Vagina (tissue), 2 donors: ENCODE measurements at regions not wholly inside any gene's neighbourhood (a gene's known extent, or its start where the extent isn't known, plus 50 kb on each side); places are given as distances from the start of the nearest gene placed in this dataset.

Source experiments
- DNase-seq, 2 donors: peaks; one replicate each; pipeline ENCODE4 v3.0.0-alpha.2; 2017; ENCODE audit errors: extremely low spot score in 2 of 2
- H3K27ac ChIP-seq: fragments of 200-600 bp; sonication (generic); one replicate; pipeline ENCODE4 v1.5.1; 2019
- H3K27me3 ChIP-seq: fragments of 200-600 bp; sonication (generic); one replicate; pipeline ENCODE4 v1.5.1; 2019
- H3K36me3 ChIP-seq, 2 donors: fragments of 200-600 bp; sonication (generic); one replicate each; pipeline ENCODE4 v1.5.1; 2017 to 2019
- H3K4me1 ChIP-seq: fragments of 200-600 bp; sonication (generic); one replicate; pipeline ENCODE4 v1.5.1; 2019
- H3K4me3 ChIP-seq, 2 donors: fragments of 200-600 bp; sonication (generic); 1 replicate in 1 of 2; 2 replicates in 1 of 2; pipeline ENCODE4 v1.5.1; 2016 to 2019
- H3K9me3 ChIP-seq: fragments of 200-600 bp; sonication (generic); one replicate; pipeline ENCODE4 v1.5.1; 2019
- CTCF ChIP-seq, 3 experiments: fragments of 450-650 bp in 2 of 3; fragments of 200-600 bp in 1 of 3; sonication (generic) in 1 of 3; IDR thresholded peaks; one replicate each; pipeline ENCODE4 v1.5.1; 2017 to 2019; ENCODE audit warnings: antibody characterized with exemption in 3 of 3, mild to moderate bottlenecking in 2 of 3, moderate library complexity in 2 of 3
- POLR2A ChIP-seq, 2 donors: fragments of 450-650 bp; IDR thresholded peaks; one replicate each; pipeline ENCODE4 v1.6.1; 2017; ENCODE audit warnings: antibody characterized with exemption in 2 of 2, mild to moderate bottlenecking in 2 of 2, moderate library complexity in 2 of 2
- POLR2AphosphoS5 ChIP-seq, 2 donors: sonication (generic); formaldehyde crosslinking; IDR thresholded peaks; one replicate each; pipeline ENCODE4 v1.9.0; 2017; ENCODE audit warnings: antibody characterized with exemption in 2 of 2, mild to moderate bottlenecking in 2 of 2, low read depth in 1 of 2; ENCODE audit not compliant: insufficient read depth in 1 of 2
- intact Hi-C: fragments of 100-400 bp; cut with DNase I; formaldehyde crosslinking; loops from one replicate; pipeline ENCODE4 v1.15.1; 2023

GRCh38 chr2:156703642-156704041 is 267.5 kb downstream of the GPD2 start:
- Histone ChIP-seq H3K27me3 (no peaks in the 10 kb centered on the region), H3K4me1 (peaks cover 21% of the 10 kb centered on the region), H3K9me3 (no peaks in the 10 kb centered on the region), H3K27ac (no peak overlapping the region), H3K4me3 (no peak overlapping the region), H3K36me3 (no peaks in the 10 kb centered on the region)
- intact Hi-C loops, result loop anchor here (5.0 kb wide), 1 partner anchor 371 kb away; the partner anchor contains the start of gene NR4A2
- TF ChIP-seq POLR2AphosphoS5 (IDR thresholded peaks at IDR 0.05; ENCODE audit: insufficient read depth in 1 of 2, low read depth in 1 of 2) (no peak), POLR2A (IDR thresholded peaks at IDR 0.05) (no peak), CTCF (IDR thresholded peaks at IDR 0.05) (no peak)
- no peak for DNase-seq

- DNase-seq, result no peak
- TF ChIP-seq CTCF (IDR thresholded peaks at IDR 0.05), result no peak
- TF ChIP-seq POLR2AphosphoS5 (IDR thresholded peaks at IDR 0.05; ENCODE audit: insufficient read depth in 1 of 2, low read depth in 1 of 2), result no peak
- TF ChIP-seq POLR2A (IDR thresholded peaks at IDR 0.05), result no peak
- no peak overlapping the region for H3K27ac ChIP-seq
Measured at GRCh38 chr2:156704132-156704531, 268.0 kb downstream of the GPD2 start.

GRCh38 chr2:156704617-156705016 is 268.4 kb downstream of the GPD2 start:
- Histone ChIP-seq H3K4me3 (no peak overlapping the region), H3K4me1 (peaks cover 21% of the 10 kb centered on the region), H3K27ac (no peak overlapping the region), H3K27me3 (no peaks in the 10 kb centered on the region), H3K36me3 (no peaks in the 10 kb centered on the region), H3K9me3 (no peaks in the 10 kb centered on the region)
- DNase-seq, result no peak
- TF ChIP-seq POLR2AphosphoS5 (IDR thresholded peaks at IDR 0.05; ENCODE audit: insufficient read depth in 1 of 2, low read depth in 1 of 2), result no peak
- TF ChIP-seq CTCF (IDR thresholded peaks at IDR 0.05), result no peak
- no peak for TF ChIP-seq POLR2A (IDR thresholded peaks at IDR 0.05)
- intact Hi-C loops, result loop anchor here (5.0 kb wide), 1 partner anchor 372 kb away; the partner anchor contains the start of gene NR4A2

More at GRCh38 chr2:156704132-156704531, 268.0 kb downstream of the GPD2 start:
- H3K9me3 ChIP-seq, result no peaks in the 10 kb centered on the region
- peaks cover 21% of the 10 kb centered on the region for H3K4me1 ChIP-seq
- intact Hi-C loops, result loop anchor here (5.0 kb wide), 1 partner anchor 372 kb away; the partner anchor contains the start of gene NR4A2
- H3K4me3 ChIP-seq, result no peak overlapping the region
- no peaks in the 10 kb centered on the region for H3K36me3 ChIP-seq
- no peaks in the 10 kb centered on the region for H3K27me3 ChIP-seq

GRCh38 chr2:156706576-156706975 is 270.4 kb downstream of the GPD2 start:
- H3K9me3 ChIP-seq, result no peaks in the 10 kb centered on the region
- DNase-seq, result no peak
- H3K36me3 ChIP-seq, result no peaks in the 10 kb centered on the region
- TF ChIP-seq POLR2A (IDR thresholded peaks at IDR 0.05) (no peak), POLR2AphosphoS5 (IDR thresholded peaks at IDR 0.05; ENCODE audit: insufficient read depth in 1 of 2, low read depth in 1 of 2) (no peak), CTCF (IDR thresholded peaks at IDR 0.05) (no peak)
- no peak overlapping the region for H3K4me3 ChIP-seq
- intact Hi-C loops, result no loop called here
- no peaks in the 10 kb centered on the region for H3K27me3 ChIP-seq
- H3K27ac ChIP-seq, result no peak overlapping the region
- peaks cover 21% of the 10 kb centered on the region for H3K4me1 ChIP-seq

DNA sequence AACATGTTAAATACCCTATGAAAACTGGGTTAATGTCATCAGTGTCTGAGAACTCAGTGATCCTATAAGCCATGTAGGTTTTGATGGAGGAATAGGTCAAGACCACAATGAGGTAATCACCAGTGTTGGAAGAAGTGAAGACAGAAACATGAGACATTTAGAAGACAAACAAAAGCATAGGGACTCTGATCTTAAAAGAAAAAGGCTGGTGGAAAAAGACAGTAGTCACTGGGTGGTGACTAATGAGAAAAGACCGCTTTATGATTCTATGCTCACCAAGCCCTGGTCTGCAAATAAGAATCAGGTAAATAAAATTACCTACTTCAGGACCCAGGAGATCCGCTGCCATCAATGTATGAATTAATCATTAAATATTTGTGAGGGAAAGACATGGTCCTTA is 271.9 kb downstream of the GPD2 start:
- Histone ChIP-seq H3K27me3 (no peaks in the 10 kb centered on the region), H3K27ac (no peak overlapping the region), H3K4me3 (no peak overlapping the region), H3K36me3 (no peaks in the 10 kb centered on the region), H3K9me3 (no peaks in the 10 kb centered on the region), H3K4me1 (peaks cover 21% of the 10 kb centered on the region)
- no peak for TF ChIP-seq CTCF (IDR thresholded peaks at IDR 0.05)
- no peak for TF ChIP-seq POLR2AphosphoS5 (IDR thresholded peaks at IDR 0.05; ENCODE audit: insufficient read depth in 1 of 2, low read depth in 1 of 2)
- TF ChIP-seq POLR2A (IDR thresholded peaks at IDR 0.05), result no peak
- intact Hi-C loops, result no loop called here
- DNase-seq, result no peak
